ENCODE measurements at regions not wholly inside any gene's neighbourhood (a gene's known extent, or its start where the extent isn't known, plus 50 kb on each side); places are given as distances from the start of the nearest gene placed in this dataset.

GRCh38 chr6:119541132-119541905 lies 191.8 kb upstream of the MAN1A1 start:
- DNase-seq (ENCODE audit: low spot score), result peak; percentile 94

GRCh38 chr6:119540417-119540816 lies 190.9 kb upstream of the MAN1A1 start:
- peak; percentile 5 for DNase-seq (ENCODE audit: low spot score)

DNA sequence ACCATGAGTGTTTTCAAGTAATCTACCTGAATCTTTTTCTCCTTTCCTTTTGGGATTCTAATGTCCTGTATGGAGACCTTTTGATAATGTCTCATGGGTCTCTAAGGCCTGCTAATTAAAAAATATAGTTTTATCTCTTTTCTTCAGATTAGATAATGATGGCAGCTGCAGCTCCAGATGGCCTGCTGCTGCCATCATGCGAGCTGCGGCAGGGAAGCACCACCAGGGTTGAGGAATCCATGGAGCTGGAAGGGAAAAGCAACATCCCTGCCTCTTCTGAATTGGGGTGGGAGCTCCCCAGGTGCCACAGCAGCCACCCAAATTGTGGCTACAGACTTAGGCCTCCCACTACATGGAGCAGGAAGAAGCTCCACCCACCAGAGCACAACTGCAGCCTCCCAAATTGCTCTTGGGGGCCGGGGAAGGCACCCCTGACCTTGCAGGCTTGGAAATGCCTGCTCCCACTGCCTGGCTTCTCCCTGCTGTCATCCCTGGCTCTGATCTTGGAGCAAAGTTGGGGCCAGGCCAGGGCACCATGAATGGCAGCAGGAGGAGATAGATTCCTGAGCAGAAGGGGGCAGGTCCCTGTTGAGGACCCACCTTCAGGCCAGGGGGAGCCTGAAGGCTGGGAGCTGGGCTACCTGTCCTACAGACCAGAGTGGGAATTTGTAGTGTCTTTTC lies 189.6 kb upstream of the MAN1A1 start:
- DNase-seq (ENCODE audit: low spot score), result no peak

GRCh38 chr6:119536666-119537065 lies 187.1 kb upstream of the MAN1A1 start:
- DNase-seq (ENCODE audit: low spot score), result no peak

DNA sequence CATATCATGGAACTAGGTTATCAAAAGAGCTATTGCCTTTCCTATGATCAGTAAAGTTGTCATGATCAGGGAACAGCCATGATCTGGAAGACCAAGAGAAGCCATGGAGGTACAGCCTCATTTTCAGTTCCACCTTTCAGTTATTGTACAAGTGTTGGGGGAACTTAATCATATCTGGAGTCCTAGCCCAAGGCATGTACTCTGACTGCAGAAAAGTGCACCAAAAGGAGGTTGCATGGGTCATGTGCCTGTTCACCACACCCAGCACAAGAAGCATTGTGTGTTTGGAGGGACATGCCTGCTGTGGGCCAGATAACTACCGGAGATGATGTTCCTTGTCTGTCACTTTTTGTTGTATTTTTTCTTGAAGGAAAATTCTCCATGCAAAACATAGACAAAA lies 185.8 kb upstream of the MAN1A1 start:
- no peak for DNase-seq (ENCODE audit: low spot score)

DNA sequence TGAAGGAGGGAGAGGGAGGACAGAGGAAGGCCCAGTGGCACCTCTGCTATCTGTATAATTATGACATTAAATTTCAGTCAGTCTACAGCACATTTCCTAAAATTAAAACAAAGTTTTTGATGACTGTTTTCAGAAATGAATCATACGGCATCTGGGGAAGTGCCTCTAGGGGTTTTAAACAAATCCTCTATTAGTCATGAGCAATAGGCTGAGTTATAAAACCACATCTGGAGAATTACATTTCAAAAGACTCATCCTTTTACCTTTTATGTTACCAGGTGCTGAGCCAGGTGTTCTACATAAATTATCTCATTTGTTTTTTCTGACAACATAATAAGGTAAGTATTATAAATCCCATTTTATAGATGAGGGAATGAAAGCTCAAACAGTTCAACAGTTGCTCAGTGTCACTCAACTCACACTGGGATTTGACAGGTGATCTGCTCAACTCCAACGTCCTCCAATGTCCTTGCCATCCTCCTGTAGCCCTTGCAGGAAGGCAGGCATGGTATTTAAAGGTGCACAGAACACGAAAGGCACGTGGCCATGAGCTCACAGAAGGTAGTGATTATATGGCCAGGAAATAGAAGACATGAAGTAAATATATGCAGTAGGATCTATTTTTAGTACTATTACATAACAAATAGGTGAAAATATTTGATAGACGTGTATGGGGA lies 184.2 kb upstream of the MAN1A1 start:
- peak; percentile 57 for DNase-seq (ENCODE audit: low spot score)

GRCh38 chr6:119527231-119527578 lies 177.6 kb upstream of the MAN1A1 start:
- DNase-seq (ENCODE audit: low spot score), result no peak

GRCh38 chr6:119526561-119527230 lies 177.1 kb upstream of the MAN1A1 start:
- no peak for DNase-seq (ENCODE audit: low spot score)

GRCh38 chr6:119524410-119524809 lies 174.8 kb upstream of the MAN1A1 start:
- no peak for DNase-seq (ENCODE audit: low spot score)

GRCh38 chr6:119523556-119523955 lies 174.0 kb upstream of the MAN1A1 start:
- DNase-seq (ENCODE audit: low spot score), result no peak

- peak; percentile 17 for DNase-seq (ENCODE audit: low spot score)
Observed at GRCh38 chr6:119521251-119521650, 171.7 kb upstream of the MAN1A1 start.

DNA sequence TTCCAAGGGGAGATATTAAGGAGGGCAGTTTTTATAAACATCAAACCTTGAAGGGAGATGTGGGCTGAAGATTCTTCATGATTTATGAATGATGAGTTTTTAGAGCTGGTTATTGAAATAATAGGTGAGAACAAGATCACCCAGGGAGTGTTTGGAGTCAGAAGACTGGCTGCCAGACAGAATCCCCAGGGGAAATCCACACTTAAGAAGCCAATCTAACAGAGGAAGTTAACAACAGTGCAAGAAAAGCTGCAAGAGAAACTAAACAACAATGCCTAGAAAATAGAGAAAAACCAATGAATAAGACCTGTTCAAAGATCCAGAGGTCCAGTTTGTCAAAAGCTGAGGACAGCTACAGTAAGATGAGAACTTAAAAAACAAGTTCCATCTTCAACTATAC lies 167.9 kb upstream of the MAN1A1 start:
- peak; percentile 4 for DNase-seq (ENCODE audit: low spot score)

DNA sequence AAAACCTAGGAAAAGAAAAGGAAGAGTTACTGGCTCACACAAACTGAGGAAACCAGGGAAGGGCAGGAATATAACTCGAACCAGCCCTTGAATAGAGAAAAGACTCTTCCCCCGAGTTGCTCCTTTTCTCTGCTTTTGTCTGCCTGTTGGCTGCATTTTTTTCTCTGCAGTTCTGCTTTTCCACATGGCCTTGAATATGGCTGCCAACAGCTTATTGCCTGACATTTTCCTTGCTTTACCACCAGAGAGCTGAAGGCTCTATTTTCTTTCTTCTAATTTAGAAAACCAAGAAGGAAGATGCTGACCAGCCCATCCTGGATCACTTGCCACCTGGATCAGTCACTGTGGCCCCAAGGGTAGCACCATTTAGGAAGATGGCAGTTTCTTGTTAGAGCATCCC lies 164.8 kb upstream of the MAN1A1 start:
- no peak for DNase-seq (ENCODE audit: low spot score)

GRCh38 chr6:119511024-119511423 lies 161.5 kb upstream of the MAN1A1 start:
- no peak for DNase-seq (ENCODE audit: low spot score)

GRCh38 chr6:119510246-119510645 lies 160.7 kb upstream of the MAN1A1 start:
- DNase-seq (ENCODE audit: low spot score), result no peak

GRCh38 chr6:119506631-119507174 lies 157.1 kb upstream of the MAN1A1 start:
- DNase-seq (ENCODE audit: low spot score), result no peak

GRCh38 chr6:119501798-119502483 lies 152.4 kb upstream of the MAN1A1 start:
- DNase-seq (ENCODE audit: low spot score), result no peak

DNA sequence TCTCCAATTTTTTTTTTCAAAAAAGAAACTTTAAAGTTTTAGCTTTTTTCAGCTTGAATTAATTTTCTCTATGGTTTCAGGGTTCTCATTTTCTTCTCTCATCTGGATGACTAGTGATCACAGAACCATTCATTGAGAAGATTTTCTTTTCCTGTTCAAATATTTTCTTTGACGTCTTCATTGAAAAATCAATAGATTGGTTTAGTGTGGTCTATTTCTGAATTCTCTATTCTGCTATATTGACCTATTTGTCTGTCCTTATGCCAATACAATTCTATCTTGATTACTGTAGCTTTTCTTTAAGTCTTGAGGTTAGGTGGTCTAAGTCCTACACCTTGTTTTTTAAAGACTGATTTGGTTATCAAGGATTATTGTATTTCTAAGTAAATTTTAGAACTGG lies 150.2 kb upstream of the MAN1A1 start:
- DNase-seq (ENCODE audit: low spot score), result no peak

GRCh38 chr6:119497988-119498727 lies 148.6 kb upstream of the MAN1A1 start:
- no peak for DNase-seq (ENCODE audit: low spot score)

- peak; percentile 23 for DNase-seq (ENCODE audit: low spot score)
Observed at GRCh38 chr6:119495230-119495683, 145.7 kb upstream of the MAN1A1 start.

DNA sequence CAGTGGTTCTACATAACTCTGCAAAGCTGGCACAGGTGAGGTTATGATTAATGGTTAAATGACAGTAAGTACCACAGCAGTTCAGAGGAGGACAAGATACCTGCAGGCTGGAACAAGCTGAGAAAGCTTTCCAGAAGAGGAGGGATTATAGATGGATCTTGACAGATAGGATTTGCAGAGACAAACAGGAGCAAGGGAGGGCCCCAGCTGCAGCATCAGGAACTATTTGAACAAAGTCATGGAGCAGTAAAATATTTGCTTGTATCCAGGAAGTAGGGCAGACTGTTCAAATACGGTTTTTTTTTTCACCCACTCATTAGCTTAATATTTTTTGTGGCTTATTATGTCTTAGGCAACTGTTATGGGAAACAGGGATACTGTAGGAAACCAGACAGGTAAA lies 144.4 kb upstream of the MAN1A1 start:
- peak; percentile 31 for DNase-seq (ENCODE audit: low spot score)

All from kidney tubule cell (primary cell).